A204.1 (cell line): ENCODE measurements at regions not wholly inside any gene's neighbourhood (a gene's known extent, or its start where the extent isn't known, plus 50 kb on each side); places are given as distances from the start of the nearest gene placed in this dataset.

Experiments
- FAIRE-seq: peaks from 2 replicates; lab custom pipeline; 2012; peaks lifted over from hg19 to GRCh38; lab: Jason Lieb, UNC

DNA sequence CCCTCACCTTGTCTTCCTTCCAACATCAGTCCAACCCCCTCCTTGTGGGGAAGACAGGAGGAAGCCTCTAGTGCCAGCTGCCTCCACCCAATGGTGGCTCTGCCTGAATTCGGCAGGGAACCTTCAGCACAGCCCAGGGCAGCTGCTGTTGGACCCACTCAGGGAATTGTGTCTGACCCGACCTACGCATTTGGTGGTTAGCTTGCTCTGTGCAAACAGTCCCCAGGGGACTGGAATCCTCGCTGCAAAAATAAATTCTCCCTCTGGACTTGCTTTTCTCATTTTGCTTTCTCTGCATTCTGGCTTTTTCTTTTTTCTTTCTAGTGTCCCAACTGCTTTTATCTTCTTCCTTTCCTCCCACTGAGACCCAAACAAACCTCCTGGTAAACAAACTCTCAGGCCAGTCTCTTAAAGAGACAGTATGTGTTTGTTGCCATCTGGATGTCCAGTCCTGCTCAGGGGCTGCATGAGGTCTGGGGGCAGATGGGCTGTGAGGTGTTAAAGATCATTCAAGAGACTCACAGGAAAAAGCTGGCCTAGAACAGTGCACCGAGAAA is 137.7 kb upstream of the HAAO start:
- FAIRE-seq: no peak

DNA sequence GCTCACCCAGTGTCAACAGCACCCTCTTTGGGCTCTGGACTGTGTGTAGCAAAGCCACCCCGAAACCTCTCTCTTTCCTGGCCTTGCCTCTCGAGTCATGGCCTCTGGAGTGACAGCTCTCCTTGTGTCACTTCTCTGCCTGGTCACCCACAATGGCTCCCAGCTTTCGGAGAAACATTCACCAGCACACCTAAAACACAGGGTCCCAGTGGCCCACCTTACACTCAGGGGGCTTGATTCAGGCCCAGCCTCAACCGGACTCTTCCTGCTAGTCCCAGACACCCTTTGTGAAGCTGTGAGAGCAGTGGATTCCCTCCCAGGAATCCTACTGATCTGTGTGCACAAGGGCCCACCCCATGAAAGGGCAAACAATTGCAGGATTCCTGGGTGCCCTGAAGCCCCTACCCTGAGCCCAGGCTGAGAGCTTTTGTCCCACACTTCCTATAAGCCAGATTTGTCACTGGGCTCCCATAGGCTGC is 137.2 kb upstream of the HAAO start:
- FAIRE-seq: no peak

DNA sequence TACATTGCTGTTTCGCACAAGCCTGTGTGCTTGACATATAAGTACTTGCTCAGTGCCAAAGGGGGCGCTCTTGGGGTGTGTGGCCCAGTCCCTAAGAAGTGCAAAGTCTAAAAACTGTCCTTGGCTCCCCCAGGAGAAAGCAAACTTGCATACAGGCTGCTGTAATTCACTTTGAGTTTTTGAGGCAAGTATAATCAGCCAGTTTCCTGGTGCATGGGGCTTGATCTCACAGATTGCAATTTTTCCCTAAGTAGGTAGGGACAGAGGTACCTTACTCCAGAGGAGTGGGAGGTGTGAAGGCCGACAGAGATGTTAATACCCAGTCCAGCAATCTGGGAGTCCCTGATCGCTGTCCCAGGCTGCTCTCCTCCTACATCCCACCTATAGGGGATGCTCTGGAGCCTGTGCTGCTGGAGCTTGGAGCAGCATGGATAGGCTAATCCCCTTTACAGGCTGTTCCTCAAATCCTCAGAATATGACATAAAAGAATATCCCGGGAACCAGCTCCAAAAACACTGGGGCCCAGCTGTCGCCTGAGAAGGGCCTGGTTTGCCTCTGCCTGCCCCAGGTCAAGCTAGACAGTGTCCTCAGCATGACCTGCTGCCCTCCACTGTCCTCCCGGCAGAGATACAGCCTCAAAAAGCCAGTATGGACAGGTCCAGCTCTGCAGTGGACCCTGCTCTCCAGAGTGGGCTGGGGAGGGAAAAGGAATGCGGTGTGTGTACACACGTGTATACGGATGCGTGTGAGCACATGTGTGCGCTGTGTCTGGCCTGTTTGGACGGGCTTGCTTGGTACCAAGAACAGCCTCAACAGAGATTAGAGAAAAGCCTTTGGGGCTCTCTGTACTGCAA is 136.5 kb upstream of the HAAO start:
- FAIRE-seq: no peak

DNA sequence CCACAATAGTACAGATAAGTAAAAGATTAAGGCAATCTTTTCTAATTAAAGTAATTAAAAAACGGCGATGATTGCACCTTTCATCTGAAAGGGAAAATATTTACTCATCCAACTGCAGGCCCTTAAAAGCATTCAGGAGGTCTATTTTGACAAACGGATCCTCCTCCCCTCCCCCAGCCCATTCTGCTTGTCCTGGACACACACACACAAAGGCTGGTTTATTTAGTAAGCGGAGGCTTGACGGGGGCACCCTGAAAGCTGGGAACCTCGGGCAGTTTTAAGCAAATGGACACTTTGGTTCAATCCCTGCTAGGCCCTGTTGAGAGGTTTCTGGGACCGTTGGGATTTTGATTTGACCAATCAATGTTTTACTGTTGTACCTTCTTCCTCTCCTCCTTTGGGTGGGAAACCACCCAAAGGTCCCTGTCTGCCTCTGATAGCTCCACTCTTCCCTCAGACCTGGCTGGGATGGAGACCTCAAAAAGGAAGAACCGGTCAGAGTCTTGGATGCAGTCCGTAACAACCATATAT is 135.8 kb upstream of the HAAO start:
- no peak for FAIRE-seq

DNA sequence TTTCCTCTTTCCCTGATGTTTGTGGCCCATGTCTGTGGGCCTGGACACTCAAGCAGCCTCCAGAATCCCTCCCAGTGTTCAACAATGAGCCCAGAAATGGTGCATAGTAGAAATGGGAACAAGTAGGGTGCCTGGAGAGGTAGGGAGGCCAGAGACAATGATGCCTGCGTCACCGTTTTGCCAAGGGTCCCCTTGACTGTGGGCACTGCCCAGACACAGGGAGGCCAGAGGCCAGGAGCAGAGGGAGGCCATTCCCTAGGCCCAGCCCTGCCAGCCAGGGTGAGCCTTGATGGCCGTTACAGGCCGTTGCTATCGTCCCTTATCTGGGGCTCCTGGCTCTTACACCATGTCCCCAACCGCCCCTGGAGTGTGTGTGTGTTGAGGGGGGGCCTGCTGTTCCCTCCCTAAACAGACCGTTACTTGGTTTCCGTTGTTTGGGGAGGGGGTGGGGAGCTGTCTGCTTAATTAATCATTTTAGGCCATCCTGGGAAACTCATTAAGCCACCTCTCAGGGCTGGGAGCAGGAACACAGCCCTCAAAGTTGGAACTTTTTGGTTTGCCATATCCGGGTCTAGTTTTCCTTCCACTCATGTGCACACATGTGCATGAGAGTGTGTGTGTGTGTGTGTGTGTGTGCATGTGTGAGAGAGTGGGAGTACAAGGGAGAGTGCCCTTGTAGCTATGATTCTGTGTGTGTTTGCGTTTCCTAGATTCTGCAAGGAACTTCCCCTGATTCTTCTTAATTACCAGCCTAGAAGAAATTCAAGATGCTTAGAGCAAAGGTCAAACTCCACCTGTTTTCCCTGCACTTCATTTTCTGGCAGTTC is 135.2 kb upstream of the HAAO start:
- no peak for FAIRE-seq

DNA sequence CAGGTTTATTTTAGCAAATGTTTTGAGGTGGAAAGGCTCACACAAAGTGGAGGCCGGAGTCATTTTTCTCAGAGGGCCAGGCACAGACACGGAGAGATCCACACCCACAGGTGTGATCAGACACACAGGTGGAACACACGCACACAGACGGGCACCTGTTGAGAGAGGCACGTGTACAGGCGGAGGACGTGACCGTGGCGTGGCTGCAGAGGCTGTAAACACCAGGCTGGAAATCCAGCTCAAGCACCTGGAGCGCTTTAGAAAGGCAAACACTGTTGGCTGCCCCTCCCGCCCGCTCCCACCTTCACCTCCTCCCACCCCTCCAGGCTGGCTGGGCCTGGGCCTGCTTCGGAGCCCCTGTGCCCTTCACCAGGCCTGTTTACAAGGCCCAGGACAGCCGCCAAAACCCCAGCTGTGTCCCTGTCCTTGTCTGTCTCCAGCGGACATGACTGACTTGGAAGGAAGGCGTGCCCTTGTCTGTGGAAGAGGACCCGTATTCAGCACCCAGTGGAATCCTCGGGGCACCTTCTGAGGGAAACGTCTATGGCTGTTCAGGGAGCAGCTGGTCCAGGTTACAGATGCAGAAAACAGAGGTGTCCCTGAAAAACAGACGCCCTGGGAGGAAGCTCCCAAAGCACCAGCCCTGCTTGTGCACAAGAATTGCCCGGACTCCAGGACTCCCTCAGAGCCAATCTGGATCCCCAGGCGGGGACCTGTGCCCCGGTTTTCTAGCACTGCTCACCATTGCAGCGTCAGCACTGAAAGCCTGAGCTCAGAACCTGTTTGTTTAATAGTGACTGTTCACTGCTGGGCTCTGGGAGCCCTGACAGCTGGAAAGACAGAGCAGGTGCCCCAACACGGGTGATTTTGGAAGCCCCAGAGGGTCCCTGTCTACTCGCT is 134.3 kb upstream of the HAAO start:
- no peak for FAIRE-seq

DNA sequence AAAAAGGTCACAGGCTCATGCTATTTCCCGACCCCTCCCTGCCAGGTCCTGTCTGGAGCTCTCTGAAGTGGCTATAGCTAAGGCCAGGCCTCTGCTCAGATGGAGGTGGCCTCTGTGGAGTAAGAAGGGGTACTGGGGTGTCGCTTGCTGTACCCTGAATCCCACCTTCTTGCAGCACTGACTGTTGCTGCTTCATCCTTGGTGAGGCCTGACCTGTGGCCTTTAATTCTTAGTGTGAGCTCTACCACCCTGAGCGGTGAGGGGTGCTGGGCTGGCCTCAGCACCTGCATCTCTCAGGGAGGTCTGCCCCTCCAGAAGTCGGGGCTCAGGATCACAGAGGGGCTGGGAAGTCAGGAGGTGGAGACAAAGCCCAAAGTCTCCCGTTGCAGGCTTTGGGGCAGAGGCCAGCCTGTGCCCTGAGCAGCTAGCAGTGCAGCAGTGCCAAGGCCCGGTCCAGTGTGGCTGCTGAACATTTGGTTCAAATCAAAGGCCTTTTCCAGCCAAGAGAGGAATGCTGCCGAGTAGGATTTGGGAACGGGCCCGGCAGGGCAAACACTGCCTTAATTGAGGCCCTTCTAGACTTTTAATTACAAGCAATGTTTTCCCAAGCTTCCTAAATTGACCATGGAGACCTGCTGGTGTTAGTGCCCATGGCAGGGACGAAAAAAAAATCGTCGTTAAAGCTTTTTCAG is 133.5 kb upstream of the HAAO start:
- FAIRE-seq: no peak

DNA sequence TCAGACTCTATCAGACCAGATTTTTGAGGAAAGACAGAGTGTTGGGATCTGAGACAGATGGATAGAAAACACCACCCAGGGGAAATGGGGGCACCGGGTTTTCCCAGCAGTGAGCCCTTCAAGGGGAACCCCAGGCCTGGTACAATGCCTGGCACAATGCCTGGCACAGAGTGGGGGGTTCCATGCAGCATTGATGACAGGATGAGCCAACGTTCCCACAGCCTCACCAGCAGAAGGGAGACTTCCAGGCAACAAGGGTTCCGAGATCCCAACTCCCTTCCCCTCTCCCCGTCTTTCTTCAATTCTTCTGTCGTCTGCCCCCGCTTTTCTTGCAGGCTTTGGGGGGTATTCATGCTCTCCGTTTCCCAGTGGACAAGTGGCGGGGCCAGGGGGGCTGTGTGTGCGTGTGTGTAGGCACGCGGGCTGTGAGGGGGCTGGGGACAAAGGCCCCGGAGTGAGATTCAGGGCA is 132.1 kb upstream of the HAAO start:
- no peak for FAIRE-seq

DNA sequence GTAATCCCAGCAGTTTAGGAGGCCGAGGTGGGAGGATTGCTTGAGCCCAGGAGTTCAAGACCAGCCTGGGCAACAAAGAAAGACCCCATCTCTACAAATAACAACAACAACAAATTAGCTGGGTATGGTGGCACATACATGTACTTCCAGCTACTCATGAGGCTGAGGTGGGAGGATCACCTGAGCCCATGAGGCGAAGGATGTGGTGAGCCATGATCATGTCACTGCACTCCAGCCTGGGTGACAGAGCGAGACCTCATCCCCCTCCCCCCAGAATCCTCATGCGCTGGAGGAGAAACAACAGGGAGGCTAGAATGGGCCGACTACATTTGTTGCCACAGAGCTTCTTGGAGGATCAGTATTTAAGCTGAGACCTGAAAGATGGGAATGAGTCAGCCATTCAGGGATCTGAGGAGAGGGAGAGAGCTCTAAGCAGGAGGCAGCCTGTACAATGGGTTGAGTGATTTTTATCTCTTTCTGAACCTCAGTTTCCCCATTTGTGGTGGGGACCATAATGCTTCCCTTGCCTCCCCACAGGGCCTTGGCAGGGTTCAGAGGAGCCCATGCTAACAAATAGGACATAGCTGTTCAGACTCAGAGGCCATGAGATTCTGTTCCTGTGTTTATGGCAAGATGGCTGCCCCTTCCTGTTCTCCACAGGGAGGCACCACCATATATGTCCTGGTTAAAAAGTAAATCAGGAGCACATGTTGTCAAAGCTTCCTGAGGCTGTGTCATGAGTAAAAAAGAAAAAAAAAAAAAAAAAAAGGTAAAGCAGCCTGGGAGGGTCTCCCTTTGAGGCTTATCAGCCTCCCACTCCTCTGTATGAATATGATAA is 131.4 kb upstream of the HAAO start:
- FAIRE-seq: no peak

DNA sequence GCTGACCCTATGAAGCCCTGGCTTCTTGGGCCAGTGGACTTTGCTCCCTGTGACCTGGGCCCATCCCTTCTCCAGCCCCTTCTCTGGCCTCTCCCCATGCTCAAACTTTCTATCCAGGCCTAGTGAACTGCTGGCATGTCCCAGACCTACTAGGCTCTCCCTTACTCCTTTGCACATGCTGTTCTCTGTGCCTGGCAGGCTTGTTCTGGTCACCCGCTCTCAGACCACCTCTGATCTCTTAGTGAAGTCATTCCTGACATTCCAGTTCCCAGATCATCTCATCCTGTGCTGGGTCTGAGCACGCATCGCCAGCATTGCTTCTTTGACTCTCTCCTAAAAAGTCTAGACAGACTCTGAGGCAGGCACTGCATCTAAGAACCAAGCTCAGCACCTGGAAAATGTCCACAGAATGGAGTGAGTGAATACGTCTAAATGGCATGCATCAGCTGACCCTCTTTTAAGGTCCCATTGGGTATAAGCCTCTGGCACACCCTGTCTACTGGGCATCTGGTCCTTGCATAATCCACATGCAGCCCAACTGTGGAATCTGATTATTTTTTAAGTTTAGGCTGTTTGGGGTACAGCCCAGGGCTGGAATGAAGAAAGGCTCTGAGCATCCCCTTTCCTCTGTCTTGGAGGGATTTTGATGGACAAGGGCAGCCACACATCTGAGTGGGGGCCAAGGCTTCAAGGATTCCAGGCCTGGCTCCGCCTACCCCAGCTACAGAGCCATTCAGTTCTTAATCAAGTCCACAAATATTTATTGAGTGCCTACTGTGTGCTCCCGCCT is 130.6 kb upstream of the HAAO start:
- FAIRE-seq: no peak

DNA sequence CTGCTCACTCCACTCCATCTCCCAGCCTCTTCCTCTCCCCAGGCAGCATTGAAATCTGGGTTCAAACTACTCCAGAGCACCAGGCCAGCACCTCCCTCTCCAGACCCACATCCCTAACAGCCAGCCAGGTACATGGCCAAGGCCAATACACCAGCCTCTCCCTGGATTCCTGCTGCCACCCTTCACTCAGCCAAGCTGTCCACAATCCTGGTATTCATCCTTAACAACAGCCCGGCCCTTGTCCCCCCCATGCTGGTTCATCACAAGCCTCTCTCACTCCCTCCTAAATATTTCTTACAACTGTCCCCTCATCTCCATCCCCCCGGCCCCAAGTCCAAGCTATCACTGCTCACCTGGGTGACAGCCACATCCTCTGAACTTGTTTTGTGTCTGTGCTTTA is 129.9 kb upstream of the HAAO start:
- no peak for FAIRE-seq

DNA sequence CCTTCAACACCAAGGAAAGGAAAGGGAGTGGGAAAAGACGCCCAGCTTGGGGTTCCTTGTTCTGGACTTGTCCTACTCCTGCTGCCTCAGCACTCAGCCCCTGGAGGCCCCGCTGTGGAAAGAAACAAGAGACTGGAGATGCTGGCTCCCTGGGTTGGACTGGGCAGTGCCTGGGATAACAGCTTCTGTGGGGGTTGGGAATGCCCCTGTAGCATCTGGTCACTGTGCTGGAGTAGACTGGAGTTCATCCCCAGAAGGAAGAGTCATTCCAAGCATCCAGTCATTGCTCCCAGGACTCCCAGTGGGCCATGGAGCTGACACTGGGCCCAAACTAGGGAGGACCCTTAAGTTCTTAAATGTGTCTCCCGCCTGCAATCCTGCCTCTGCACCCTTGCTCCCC is 129.3 kb upstream of the HAAO start:
- no peak for FAIRE-seq

DNA sequence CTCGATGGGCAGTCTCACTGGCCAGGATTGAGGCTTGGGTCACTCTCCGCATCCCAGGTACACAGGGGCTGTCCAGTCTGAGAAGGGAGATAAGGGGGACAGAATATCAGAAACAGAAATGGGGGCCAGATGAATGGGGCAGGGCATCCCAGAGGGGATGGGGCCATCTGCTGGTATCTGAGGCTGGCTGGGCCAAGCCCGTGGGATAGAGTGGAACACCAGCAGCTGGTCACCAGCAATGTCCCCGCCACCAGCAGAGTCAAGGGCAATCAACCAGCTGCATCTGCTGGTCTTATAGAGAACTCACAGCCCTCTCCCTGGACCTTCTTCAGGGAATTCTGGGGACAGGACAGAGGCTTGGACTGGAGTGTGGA is 128.8 kb upstream of the HAAO start:
- FAIRE-seq: no peak

DNA sequence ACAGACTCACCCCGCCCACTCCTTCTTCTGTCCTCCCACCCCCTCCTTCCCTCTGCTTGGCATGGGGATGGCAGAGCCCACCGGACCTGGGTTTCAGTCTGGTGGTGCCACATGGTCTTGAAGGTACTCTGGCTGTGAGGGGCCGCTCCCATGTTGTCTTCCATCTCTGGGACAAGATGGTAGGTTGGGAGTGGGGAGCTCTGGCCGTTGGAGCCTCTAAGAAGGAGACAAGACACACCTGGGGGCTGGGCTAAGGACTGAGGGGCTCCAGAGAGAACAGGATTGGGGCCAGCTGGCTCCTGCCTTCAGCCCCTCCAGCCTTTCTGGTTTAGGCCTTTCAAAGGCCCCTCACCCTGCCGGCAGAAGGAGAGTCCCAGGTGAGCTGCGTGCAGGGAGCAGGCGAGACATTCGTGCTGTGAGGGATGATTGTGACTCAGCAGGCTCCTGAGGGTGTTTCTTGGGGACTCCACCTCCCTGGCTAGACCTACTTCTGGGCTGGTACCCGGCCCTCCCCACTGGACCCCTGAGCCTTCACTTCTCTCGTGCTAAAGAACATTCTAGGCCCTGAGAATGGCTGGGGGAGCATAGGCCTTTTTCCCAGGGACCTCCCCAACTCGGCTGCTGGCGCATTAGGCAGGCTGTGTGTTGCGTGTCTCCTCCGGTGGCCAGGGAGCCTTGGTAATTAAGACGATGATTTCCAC is 128.2 kb upstream of the HAAO start:
- no peak for FAIRE-seq

DNA sequence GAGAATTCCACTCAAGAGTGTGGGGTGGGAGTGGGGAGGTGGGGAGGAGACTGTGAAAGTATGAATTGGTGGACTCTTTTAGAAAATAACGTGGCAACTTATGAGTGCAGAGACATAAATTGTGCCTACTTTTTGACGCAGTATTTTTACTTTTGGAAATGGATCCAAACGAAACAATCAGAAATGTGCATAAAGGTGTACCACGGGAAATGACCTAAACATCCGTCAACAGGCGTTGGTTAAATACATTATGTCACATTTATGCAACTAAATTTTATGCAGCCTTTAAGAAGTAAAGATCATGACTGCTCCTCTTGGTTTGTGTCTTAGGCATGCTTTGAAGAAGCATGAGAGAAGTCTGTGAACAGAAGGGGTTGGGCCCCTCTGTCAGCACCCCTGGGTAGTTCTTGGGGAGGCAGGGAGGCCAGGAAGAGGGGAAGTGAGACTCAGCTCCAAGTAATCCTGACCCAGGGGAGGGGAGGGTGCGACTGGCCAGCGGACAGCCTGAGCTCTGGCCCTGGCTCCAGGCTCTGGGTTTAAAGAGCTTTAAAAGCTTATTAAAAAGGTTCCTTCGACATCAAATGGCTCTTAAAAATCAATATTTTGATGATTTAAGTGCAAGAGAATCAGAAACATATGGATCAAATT is 126.4 kb upstream of the HAAO start:
- FAIRE-seq: no peak

DNA sequence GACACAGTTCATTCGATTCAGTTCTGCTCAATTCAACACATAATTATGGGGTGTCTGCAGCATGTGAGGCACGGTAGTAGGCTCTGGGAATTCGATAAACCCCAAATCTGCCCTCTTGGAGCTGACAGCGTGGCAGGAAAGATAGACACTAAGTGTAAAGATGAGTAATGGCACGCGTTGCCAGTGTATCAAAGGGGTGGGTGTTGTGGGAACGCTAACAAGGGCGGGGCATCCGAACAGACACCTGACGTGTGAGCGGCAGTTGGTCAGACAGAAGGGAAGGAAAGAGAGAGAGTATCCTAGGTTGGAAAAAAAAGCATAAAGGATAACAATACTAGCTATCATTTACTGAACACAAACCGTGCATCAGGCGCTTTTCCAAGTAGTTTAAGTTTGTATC is 125.7 kb upstream of the HAAO start:
- no peak for FAIRE-seq

DNA sequence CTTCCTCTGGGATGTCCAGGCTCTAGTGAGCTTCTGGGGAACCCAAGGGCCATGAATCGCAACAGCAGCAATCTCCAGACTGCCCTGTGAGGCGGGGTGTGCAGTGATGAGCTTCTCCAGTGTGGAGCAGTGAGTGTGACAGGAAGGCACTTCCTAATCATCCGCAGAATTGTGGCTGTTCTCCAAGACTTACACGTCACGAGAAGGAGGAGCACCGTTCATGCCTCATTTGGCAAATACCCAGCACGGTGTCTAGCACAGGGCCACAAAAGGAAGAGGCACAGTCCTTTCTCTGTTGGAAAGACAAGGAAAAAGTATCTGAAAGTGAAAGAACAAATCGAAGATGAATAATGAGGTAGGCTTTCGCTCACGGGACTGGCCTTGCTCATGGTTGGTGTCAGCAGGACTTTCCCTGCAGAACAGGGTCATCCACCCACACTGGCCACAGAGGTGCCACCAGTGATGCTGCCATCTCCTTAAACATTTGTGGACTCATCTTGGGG is 125.1 kb upstream of the HAAO start:
- no peak for FAIRE-seq

DNA sequence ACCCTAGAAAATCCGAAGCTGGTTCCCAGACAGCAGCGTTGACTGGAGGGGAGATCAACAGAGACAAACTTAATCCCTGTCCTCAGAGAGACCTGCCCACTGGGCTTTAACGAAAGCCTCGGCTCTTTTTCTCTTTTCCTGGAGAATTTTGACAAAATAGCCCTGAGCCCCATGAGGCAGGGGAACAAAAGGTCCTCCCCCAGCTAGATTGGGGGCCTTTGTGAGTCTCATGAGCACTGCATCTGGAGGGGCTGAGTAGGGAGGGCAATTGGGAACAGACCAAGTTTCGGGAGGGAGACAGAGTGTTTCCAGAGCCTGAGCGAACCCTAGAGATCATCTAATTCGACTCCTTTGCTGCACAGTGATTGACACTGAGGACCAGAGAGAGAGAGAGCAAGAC is 123.9 kb upstream of the HAAO start:
- no peak for FAIRE-seq
